SK-N-SH (cell line): ENCODE measurements at regions not wholly inside any gene's neighbourhood (a gene's known extent, or its start where the extent isn't known, plus 50 kb on each side); places are given as distances from the start of the nearest gene placed in this dataset.

Experiments
- CTCF ChIA-PET: fragments of 300-600, 350-600 bp; formaldehyde crosslinking; extraction: SDS; loops from one replicate; lab custom pipeline; 2021; lab: Yijun Ruan, JAX
- POLR2A ChIA-PET: fragments of 350-600 bp; sonication (Branson Sonifier 250); formaldehyde crosslinking; extraction: SDS; loops from one replicate; lab custom pipeline; 2020; ENCODE audit warnings: antibody characterized with exemption, inconsistent platforms; lab: Yijun Ruan, JAX
- DNase-seq: peaks from one replicate; pipeline ENCODE4 v3.0.0; 2012
- H2AFZ ChIP-seq: fragments of 200-600 bp; sonication (generic); 2 replicates; pipeline ENCODE4 v1.8.1; 2016; ENCODE audit warnings: antibody characterized with exemption, mild to moderate bottlenecking, low read depth
- H3F3A ChIP-seq: fragments of 200-600 bp; sonication (generic); replicated peaks from 2 replicates; pipeline ENCODE3; 2016; ENCODE audit warnings: antibody characterized with exemption, mild to moderate bottlenecking; ENCODE audit not compliant: insufficient read depth
- H3K27ac ChIP-seq, 2 experiments: fragments of 200-500 bp in 1 of 2; fragments of 200-600 bp in 1 of 2; sonication (Bioruptor generic) in 1 of 2; sonication (generic), shearing (Covaris generic) in 1 of 2; 2 replicates each; pipeline versions ENCODE4 v1.5.1 to v1.6.1; 2014 to 2016; ENCODE audit warnings: low read depth in 2 of 2, inconsistent platforms in 1 of 2, low read length in 1 of 2, mild to moderate bottlenecking in 1 of 2, mixed read lengths in 1 of 2
- H3K27me3 ChIP-seq: fragments of 200-600 bp; sonication (generic), shearing (Covaris generic); 2 replicates; pipeline ENCODE4 v1.6.1; 2016; ENCODE audit warnings: mixed run types; ENCODE audit not compliant: insufficient read depth
- H3K36me3 ChIP-seq, 2 experiments: fragments of 200-500 bp in 1 of 2; fragments of 200-600 bp in 1 of 2; sonication (Bioruptor generic) in 1 of 2; sonication (generic) in 1 of 2; replicated peaks in 1 of 2; 2 replicates each; pipeline versions ENCODE3 to v1.5.1; 2014 to 2016; ENCODE audit warnings: low read length in 1 of 2, mild to moderate bottlenecking in 1 of 2; ENCODE audit not compliant: insufficient read depth in 2 of 2, control insufficient read depth in 1 of 2
- H3K4me1 ChIP-seq, 2 experiments: fragments of 200-500 bp in 1 of 2; fragments of 200-600 bp in 1 of 2; sonication (Bioruptor generic) in 1 of 2; sonication (generic), shearing (Covaris generic) in 1 of 2; 2 replicates each; pipeline versions ENCODE4 v1.5.1 to v1.6.1; 2014 to 2016; ENCODE audit warnings: low read depth in 1 of 2, low read length in 1 of 2, mixed run types in 1 of 2; ENCODE audit not compliant: insufficient read depth in 2 of 2, control insufficient read depth in 1 of 2
- H3K4me2 ChIP-seq: fragments of 200-600 bp; sonication (generic), shearing (Covaris generic); 2 replicates; pipeline ENCODE4 v1.6.1; 2017; ENCODE audit warnings: mixed run types
- H3K4me3 ChIP-seq, 2 experiments: fragments of 200-500 bp in 1 of 2; fragments of 200-600 bp in 1 of 2; sonication (Bioruptor generic) in 1 of 2; sonication (generic), shearing (Covaris generic) in 1 of 2; 2 replicates each; pipeline versions ENCODE4 v1.5.1 to v1.8.1; 2014 to 2016; ENCODE audit warnings: low read depth in 2 of 2, inconsistent platforms in 1 of 2, low read length in 1 of 2, mild to moderate bottlenecking in 1 of 2, mixed read lengths in 1 of 2, moderate library complexity in 1 of 2
- H3K79me2 ChIP-seq: fragments of 200-600 bp; sonication (generic); 2 replicates; pipeline ENCODE4 v1.8.1; 2017; ENCODE audit warnings: mild to moderate bottlenecking; ENCODE audit not compliant: insufficient read depth
- H3K9ac ChIP-seq: fragments of 200-600 bp; sonication (generic); 2 replicates; pipeline ENCODE4 v1.6.1; 2017; ENCODE audit warnings: mixed run types
- H3K9me2 ChIP-seq: fragments of 200-600 bp; sonication (generic); 2 replicates; pipeline ENCODE4 v1.6.1; 2017; ENCODE audit warnings: mixed run types
- H3K9me3 ChIP-seq: fragments of 200-600 bp; sonication (generic); 2 replicates; pipeline ENCODE4 v1.6.1; 2017; ENCODE audit warnings: mixed run types, mild to moderate bottlenecking, moderate library complexity
- H4K20me1 ChIP-seq: fragments of 200-600 bp; sonication (generic); 2 replicates; pipeline ENCODE4 v1.6.1; 2017; ENCODE audit warnings: mild to moderate bottlenecking, mixed run types; ENCODE audit not compliant: insufficient read depth
- ELF1 ChIP-seq: IDR thresholded peaks from 2 replicates; pipeline ENCODE4 v1.4.0; 2012
- EP300 ChIP-seq, 2 experiments: IDR thresholded peaks; 2 replicates each; pipeline versions ENCODE4 v1.4.0 to v1.6.1; 2012; ENCODE audit warnings: borderline replicate concordance in 1 of 2, low read depth in 1 of 2, low read length in 1 of 2
- EZH2phosphoT487 ChIP-seq: fragments of 200-600 bp; sonication (generic); IDR thresholded peaks from 2 replicates; pipeline ENCODE4 v1.6.1; 2017; ENCODE audit warnings: low read depth, mixed run types, mild to moderate bottlenecking, antibody characterized with exemption, moderate library complexity, borderline replicate concordance
- FOSL2 ChIP-seq: IDR thresholded peaks from 2 replicates; pipeline ENCODE4 v1.4.0; 2012; ENCODE audit warnings: low read depth, mild to moderate bottlenecking, moderate library complexity, borderline replicate concordance
- FOXJ3 ChIP-seq: sonication (generic); formaldehyde crosslinking; IDR thresholded peaks from 2 replicates; pipeline ENCODE4 v1.5.1; 2020; ENCODE audit warnings: mild to moderate bottlenecking, missing genetic modification reagents
- FOXM1 ChIP-seq: IDR thresholded peaks from 2 replicates; pipeline ENCODE4 v1.4.0; 2012; ENCODE audit warnings: low read depth, mild to moderate bottlenecking
- GABPA ChIP-seq: IDR thresholded peaks from 2 replicates; pipeline ENCODE4 v1.4.0; 2012; ENCODE audit warnings: low read depth, mild to moderate bottlenecking
- GATA2 ChIP-seq: sonication (generic); formaldehyde crosslinking; IDR thresholded peaks from 2 replicates; pipeline ENCODE4 v1.5.0; 2020; ENCODE audit warnings: mild to moderate bottlenecking, missing genetic modification reagents
- JUND ChIP-seq: IDR thresholded peaks from 2 replicates; pipeline ENCODE4 v1.4.0; 2012
- MXI1 ChIP-seq: IDR thresholded peaks from 2 replicates; pipeline ENCODE4 v1.6.1; 2012; ENCODE audit warnings: mild to moderate bottlenecking, low read depth, low read length, improper control_type of control experiment
- NRF1 ChIP-seq: IDR thresholded peaks from 2 replicates; pipeline ENCODE4 v1.6.1; 2012; ENCODE audit warnings: low read depth, mild to moderate bottlenecking, low read length
- RFX5 ChIP-seq: IDR thresholded peaks from 2 replicates; pipeline ENCODE4 v1.6.1; 2012; ENCODE audit warnings: mild to moderate bottlenecking, improper control_type of control experiment, low read length
- RXRA ChIP-seq: IDR thresholded peaks from 2 replicates; pipeline ENCODE4 v1.4.0; 2012; ENCODE audit warnings: low read depth, mild to moderate bottlenecking, borderline replicate concordance
- SIN3A ChIP-seq: IDR thresholded peaks from 2 replicates; pipeline ENCODE4 v1.6.1; 2012; ENCODE audit warnings: low read depth, mild to moderate bottlenecking, low read length, moderate library complexity, borderline replicate concordance
- SMC3 ChIP-seq: IDR thresholded peaks from 2 replicates; pipeline ENCODE4 v1.6.1; 2012; ENCODE audit warnings: low read depth, low read length, improper control_type of control experiment
- WGBS: methylation state at CpG from one replicate; pipeline ENCODE4 v1.1.6; 2017; ENCODE audit warnings: low lambda C conversion rate; 5-methylcytosine and 5-hydroxymethylcytosine counted together
- TF ChIP-seq, protein P1 (sequence below): IDR thresholded peaks from 2 replicates; pipeline ENCODE4; 2012
- TF ChIP-seq, protein P2 (sequence below): IDR thresholded peaks from 2 replicates; pipeline ENCODE4 v1.4.0; 2012; ENCODE audit warnings: low read depth
- TF ChIP-seq, protein P3 (sequence below): fragments of 150-350 bp; IDR thresholded peaks from 2 replicates; pipeline ENCODE4 v1.6.1; 2016; ENCODE audit warnings: mild to moderate bottlenecking, low read depth, low read length
- TF ChIP-seq, protein P4 (sequence below): IDR thresholded peaks from 2 replicates; pipeline ENCODE4 v1.4.0; 2012; ENCODE audit warnings: low read depth, borderline replicate concordance

DNA sequence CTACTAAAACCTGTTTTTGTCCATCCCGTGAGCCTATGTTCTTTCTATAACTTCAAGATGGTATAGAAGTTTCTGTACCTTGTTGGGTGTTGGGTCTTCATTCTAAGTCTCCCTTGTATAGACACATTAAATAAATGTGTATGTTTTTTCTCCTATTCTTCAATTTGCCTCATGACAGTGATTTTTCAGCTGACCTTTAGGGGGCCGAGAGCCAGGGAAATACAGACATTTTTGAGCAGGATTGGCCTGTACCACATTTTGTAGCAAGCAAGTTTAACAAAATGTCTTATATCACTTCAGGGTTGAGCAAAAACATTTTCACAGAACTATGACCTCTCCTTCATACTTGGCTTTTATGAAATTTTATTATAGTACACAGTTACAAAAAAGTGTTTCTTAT, 495.4 kb upstream of the CDH7 start:
- H3K9me3 ChIP-seq, result no peaks in the 10 kb centered on the region
- H3K4me2 ChIP-seq, result no peak overlapping the region
- no peak overlapping the region for H3K27ac ChIP-seq
- no peak overlapping the region for H3K9ac ChIP-seq
- no peak overlapping the region; a peak in 1 of 4 replicates for H3K4me3 ChIP-seq
- no peak overlapping the region for H2AFZ ChIP-seq
- H3F3A ChIP-seq, result no peaks in the 10 kb centered on the region
- DNase-seq, result no peak
- H3K36me3 ChIP-seq, result no peaks in the 10 kb centered on the region
- H4K20me1 ChIP-seq, result no peaks in the 10 kb centered on the region
- CTCF ChIA-PET, result no interaction called here
- no peaks in the 10 kb centered on the region for H3K4me1 ChIP-seq
- POLR2A ChIA-PET, result no interaction called here
- 31% methylated on average over 2 of the region's 2 CpGs for WGBS
- H3K27me3 ChIP-seq, result no peaks in the 10 kb centered on the region
- no peak for TF ChIP-seq SMC3
- TF ChIP-seq EZH2phosphoT487, result no peak
- TF ChIP-seq, protein P1, sequence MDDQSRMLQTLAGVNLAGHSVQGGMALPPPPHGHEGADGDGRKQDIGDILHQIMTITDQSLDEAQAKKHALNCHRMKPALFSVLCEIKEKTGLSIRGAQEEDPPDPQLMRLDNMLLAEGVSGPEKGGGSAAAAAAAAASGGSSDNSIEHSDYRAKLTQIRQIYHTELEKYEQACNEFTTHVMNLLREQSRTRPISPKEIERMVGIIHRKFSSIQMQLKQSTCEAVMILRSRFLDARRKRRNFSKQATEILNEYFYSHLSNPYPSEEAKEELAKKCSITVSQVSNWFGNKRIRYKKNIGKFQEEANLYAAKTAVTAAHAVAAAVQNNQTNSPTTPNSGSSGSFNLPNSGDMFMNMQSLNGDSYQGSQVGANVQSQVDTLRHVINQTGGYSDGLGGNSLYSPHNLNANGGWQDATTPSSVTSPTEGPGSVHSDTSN, result no peak
- TF ChIP-seq FOSL2, result no peak
- TF ChIP-seq GATA2 (CRISPR knock-in tag), result no peak
- TF ChIP-seq, protein P2, sequence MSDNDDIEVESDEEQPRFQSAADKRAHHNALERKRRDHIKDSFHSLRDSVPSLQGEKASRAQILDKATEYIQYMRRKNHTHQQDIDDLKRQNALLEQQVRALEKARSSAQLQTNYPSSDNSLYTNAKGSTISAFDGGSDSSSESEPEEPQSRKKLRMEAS, result no peak
- no peak for TF ChIP-seq GABPA
- TF ChIP-seq, protein P3, sequence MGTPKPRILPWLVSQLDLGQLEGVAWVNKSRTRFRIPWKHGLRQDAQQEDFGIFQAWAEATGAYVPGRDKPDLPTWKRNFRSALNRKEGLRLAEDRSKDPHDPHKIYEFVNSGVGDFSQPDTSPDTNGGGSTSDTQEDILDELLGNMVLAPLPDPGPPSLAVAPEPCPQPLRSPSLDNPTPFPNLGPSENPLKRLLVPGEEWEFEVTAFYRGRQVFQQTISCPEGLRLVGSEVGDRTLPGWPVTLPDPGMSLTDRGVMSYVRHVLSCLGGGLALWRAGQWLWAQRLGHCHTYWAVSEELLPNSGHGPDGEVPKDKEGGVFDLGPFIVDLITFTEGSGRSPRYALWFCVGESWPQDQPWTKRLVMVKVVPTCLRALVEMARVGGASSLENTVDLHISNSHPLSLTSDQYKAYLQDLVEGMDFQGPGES, result no peak
- no peaks in the 10 kb centered on the region for H3K9me2 ChIP-seq
- no peaks in the 10 kb centered on the region for H3K79me2 ChIP-seq

DNA sequence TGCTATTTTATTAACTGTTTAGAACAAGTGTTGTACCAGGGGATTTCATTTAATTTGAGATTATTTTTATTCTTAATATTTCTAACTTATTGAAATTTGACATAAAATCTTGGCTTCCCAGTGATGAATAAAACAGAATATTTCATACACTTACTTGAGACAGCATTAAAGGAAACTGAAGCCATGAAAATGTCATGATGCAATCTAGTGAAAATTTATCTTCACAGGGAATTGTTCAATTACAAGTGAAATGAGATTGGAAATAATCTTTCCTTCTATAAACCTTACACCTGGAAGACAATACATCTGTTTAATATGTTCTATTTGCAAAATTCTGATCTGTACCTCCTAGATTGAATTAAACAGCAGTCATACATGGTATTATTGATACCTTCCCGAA, 511.0 kb upstream of the CDH7 start:
- Histone ChIP-seq H3K27me3 (no peaks in the 10 kb centered on the region), H3K36me3 (no peaks in the 10 kb centered on the region), H3K4me1 (peaks cover 0 to 4% of the 10 kb centered on the region in 2 experiments; a peak in 1 of 4 replicates), H3K9me3 (no peaks in the 10 kb centered on the region), H3K27ac (no peak overlapping the region), H3K4me3 (no peak overlapping the region), H3K4me2 (no peak overlapping the region), H3K79me2 (no peaks in the 10 kb centered on the region), H2AFZ (no peak overlapping the region), H3K9ac (no peak overlapping the region), H3F3A (no peaks in the 10 kb centered on the region), H4K20me1 (no peaks in the 10 kb centered on the region), H3K9me2 (no peaks in the 10 kb centered on the region)
- ChIA-PET CTCF (no interaction called here), POLR2A (no interaction called here)
- no peak for TF ChIP-seq NRF1
- no peak for TF ChIP-seq SIN3A
- TF ChIP-seq FOXM1, result no peak
- TF ChIP-seq, protein P3, result no peak
- no peak for TF ChIP-seq RXRA
- TF ChIP-seq ELF1, result no peak
- no peak for TF ChIP-seq JUND
- TF ChIP-seq, protein P4, sequence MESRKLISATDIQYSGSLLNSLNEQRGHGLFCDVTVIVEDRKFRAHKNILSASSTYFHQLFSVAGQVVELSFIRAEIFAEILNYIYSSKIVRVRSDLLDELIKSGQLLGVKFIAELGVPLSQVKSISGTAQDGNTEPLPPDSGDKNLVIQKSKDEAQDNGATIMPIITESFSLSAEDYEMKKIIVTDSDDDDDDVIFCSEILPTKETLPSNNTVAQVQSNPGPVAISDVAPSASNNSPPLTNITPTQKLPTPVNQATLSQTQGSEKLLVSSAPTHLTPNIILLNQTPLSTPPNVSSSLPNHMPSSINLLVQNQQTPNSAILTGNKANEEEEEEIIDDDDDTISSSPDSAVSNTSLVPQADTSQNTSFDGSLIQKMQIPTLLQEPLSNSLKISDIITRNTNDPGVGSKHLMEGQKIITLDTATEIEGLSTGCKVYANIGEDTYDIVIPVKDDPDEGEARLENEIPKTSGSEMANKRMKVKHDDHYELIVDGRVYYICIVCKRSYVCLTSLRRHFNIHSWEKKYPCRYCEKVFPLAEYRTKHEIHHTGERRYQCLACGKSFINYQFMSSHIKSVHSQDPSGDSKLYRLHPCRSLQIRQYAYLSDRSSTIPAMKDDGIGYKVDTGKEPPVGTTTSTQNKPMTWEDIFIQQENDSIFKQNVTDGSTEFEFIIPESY, result no peak
- TF ChIP-seq EP300 (IDR thresholded peaks at IDR 0.05; ENCODE audit: borderline replicate concordance in 1 of 2, low read depth in 1 of 2, low read length in 1 of 2), result no peak
- TF ChIP-seq MXI1, result no peak
- no peak for TF ChIP-seq FOSL2
- no peak for TF ChIP-seq SMC3
- no peak for TF ChIP-seq RFX5
- no peak for TF ChIP-seq GABPA
- TF ChIP-seq FOXJ3 (CRISPR knock-in tag), result no peak
- DNase-seq, result no peak
- 23% methylated on average over 1 of the region's 1 CpG for WGBS
